Activated T-helper 1 cell treated with anti-CD3 and anti-CD28 coated beads, Interleukin-12 subunit alpha, Interleukin-12 subunit beta, Interleukin-2, Interleukin-4 antibody, amounts not matched to agents 30 ng/mL and 10 ng/mL and 1 ng/mL, durations not matched to agents 14 hours and 24 hours and 36 hours (primary cell): ENCODE measurements at regions not wholly inside any gene's neighbourhood (a gene's known extent, or its start where the extent isn't known, plus 50 kb on each side); places are given as distances from the start of the nearest gene placed in this dataset.
A peak's percentile ranks its signal among the peaks of the same experiment; 100 is the strongest.

Experiments
- DNase-seq: peaks from one replicate; pipeline ENCODE4 v3.0.0; 2021; ENCODE audit warnings: low spot score
- H3K27ac Mint-ChIP-seq: one replicate; pipeline ENCODE4 v1.8.0; 2021; ENCODE audit warnings: mild to moderate bottlenecking, mixed read lengths
- H3K27me3 Mint-ChIP-seq: one replicate; pipeline ENCODE4 v1.8.0; 2022; ENCODE audit warnings: mild to moderate bottlenecking, moderate library complexity, mixed read lengths; ENCODE audit not compliant: insufficient read depth
- H3K36me3 Mint-ChIP-seq: one replicate; pipeline ENCODE4 v1.8.0; 2021; ENCODE audit warnings: low read depth, mixed read lengths
- H3K4me1 Mint-ChIP-seq: one replicate; pipeline ENCODE4 v1.8.0; 2021; ENCODE audit warnings: low read depth, mixed read lengths
- H3K4me3 Mint-ChIP-seq: one replicate; pipeline ENCODE4 v1.8.0; 2021; ENCODE audit warnings: mild to moderate bottlenecking, moderate library complexity, mixed read lengths
- H3K9me3 Mint-ChIP-seq: one replicate; pipeline ENCODE4 v1.8.0; 2021; ENCODE audit warnings: mixed read lengths
- intact Hi-C: fragments of 100-400 bp; cut with micrococcal nuclease; formaldehyde crosslinking; loops from one replicate; pipeline ENCODE4 v1.15.1; 2024

DNA sequence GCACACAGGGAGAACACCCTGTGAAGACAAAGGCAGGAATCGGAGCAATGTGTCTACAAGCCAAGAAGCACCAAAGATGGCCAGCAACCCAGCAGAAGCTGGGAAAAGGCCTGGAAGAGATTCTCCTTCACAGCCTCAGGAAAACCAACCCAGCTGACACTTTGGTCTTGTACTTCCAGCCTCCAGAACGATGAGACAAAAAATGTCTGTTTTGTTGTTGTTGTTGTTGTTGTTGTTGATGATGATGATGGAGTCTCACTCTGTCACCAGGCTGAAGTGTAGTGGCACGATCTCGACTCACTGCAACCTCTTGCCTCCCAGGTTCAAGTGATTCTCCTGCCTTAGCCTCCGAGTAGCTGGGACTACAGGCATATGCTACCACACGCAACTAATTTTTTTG, 157.3 kb downstream of the ETS2 start:
- Mint-ChIP-seq H3K9me3 (peaks cover 18% of the 10 kb centered on the region), H3K36me3 (peaks cover 10% of the 10 kb centered on the region), H3K4me1 (peaks cover 15% of the 10 kb centered on the region), H3K27ac (no peak overlapping the region), H3K4me3 (no peak overlapping the region), H3K27me3 (no peaks in the 10 kb centered on the region)
- no peak for DNase-seq
- intact Hi-C loops = no loop called here

DNA sequence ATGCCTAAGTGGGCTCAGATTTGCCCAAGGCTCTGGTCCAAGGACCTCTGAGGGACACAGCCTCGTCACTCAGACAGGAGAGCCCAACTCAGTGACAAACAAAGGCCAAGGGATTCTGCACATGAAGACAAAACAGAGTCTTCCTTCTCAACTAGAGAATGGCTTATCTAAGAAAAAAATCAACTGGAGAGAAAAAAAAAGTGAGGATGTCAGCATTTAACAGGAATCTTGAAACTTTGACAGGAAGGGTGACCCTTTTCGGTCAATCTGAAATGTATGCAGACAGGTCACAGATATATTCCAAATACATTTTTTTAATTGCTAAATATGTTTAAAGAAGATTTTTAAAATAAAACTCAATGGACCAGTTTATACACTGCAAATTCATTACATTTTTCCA, 154.5 kb downstream of the ETS2 start:
- Mint-ChIP-seq H3K4me3 (no peak overlapping the region), H3K9me3 (peaks cover 18% of the 10 kb centered on the region), H3K4me1 (peaks cover 23% of the 10 kb centered on the region), H3K36me3 (peaks cover 10% of the 10 kb centered on the region), H3K27ac (no peak overlapping the region), H3K27me3 (no peaks in the 10 kb centered on the region)
- no peak for DNase-seq
- intact Hi-C loops = no loop called here

DNA sequence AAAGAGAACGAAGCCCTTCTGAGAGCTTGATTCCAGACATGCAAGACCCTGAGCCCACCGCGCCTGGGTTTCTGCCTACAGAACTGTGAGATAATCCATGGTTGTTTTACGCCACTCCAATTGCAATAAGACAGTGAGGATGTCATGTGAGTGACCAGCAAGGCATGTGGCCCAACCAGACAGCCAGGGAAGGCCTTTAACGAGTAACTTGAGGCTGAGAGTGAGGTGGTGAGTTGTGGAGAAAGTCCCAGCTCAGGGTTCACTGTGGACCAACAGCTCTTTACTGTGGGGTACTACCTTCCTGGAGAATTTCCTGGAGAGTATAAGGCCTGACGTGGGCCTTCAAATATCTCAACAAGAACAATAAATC, 153.9 kb downstream of the ETS2 start:
- no peaks in the 10 kb centered on the region for H3K27me3 Mint-ChIP-seq
- peaks cover 10% of the 10 kb centered on the region for H3K36me3 Mint-ChIP-seq
- peaks cover 17% of the 10 kb centered on the region for H3K9me3 Mint-ChIP-seq
- H3K4me3 Mint-ChIP-seq = no peak overlapping the region
- H3K27ac Mint-ChIP-seq = peak overlapping the region; percentile 65
- DNase-seq = no peak
- intact Hi-C loops = loop anchor here (1.0 kb wide), 1 partner anchor 20 kb away; no protein-coding TSS in a partner anchor
- peaks cover 23% of the 10 kb centered on the region for H3K4me1 Mint-ChIP-seq

DNA sequence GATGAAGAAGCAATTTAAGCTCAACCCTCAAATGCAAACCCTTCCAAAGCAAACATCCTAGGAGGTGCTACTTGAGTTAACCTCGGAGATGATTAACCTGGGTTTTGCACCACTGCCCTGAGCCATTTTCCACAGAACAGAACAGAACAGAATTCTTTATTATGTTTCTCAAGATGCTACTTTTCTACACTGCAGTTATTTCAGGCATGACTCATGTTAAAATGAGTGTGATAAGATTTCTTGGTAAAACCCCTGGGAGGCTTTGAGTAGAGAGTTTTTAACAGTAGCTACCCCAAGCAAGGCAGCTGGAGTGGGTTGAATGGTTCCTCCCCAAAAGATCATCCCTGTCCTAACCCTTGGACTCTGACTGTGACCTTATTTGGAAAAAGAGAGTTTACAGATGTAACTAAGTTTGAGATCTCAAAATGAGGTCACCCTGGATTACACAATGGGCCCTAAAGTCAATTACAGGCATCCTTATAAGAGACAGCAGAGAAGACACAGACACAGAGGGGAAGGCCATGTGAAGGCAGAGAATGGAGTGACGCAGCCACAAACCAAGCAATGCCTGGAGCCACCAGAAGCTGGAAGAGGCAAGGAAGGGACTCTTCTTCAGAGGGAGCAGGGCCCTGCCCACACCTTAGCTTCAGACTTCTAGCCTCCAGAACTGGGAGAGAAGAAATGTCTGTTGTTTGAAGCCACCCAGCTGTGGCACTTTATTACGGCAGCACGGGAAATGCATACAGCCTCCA, 153.4 kb downstream of the ETS2 start:
- intact Hi-C loops = loop anchor here (1.0 kb wide), 1 partner anchor 20 kb away; no protein-coding TSS in a partner anchor
- H3K27ac Mint-ChIP-seq = peak overlapping the region; percentile 65
- H3K27me3 Mint-ChIP-seq = no peaks in the 10 kb centered on the region
- no peak for DNase-seq
- H3K4me1 Mint-ChIP-seq = peaks cover 23% of the 10 kb centered on the region
- H3K36me3 Mint-ChIP-seq = peaks cover 10% of the 10 kb centered on the region
- peaks cover 14% of the 10 kb centered on the region for H3K9me3 Mint-ChIP-seq
- H3K4me3 Mint-ChIP-seq = no peak overlapping the region

DNA sequence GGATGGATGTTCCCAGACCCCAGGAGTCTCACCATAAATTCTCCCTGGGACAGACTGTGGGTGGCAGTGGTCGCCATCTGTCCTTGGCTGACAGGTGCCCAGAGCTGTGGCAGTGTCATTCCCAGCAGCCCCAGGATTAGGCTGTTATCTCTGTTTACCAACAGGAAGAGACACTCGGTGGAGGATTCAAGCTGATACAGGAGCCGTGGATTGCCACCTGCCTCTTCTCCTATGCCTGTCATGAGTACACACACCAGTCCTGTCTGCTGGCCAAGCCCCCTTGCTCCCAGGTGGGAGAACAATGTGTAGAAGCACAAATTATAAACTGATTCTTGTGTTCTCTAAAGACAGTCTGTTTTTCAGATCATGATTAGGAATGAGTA, 152.6 kb downstream of the ETS2 start:
- intact Hi-C loops = no loop called here

DNA sequence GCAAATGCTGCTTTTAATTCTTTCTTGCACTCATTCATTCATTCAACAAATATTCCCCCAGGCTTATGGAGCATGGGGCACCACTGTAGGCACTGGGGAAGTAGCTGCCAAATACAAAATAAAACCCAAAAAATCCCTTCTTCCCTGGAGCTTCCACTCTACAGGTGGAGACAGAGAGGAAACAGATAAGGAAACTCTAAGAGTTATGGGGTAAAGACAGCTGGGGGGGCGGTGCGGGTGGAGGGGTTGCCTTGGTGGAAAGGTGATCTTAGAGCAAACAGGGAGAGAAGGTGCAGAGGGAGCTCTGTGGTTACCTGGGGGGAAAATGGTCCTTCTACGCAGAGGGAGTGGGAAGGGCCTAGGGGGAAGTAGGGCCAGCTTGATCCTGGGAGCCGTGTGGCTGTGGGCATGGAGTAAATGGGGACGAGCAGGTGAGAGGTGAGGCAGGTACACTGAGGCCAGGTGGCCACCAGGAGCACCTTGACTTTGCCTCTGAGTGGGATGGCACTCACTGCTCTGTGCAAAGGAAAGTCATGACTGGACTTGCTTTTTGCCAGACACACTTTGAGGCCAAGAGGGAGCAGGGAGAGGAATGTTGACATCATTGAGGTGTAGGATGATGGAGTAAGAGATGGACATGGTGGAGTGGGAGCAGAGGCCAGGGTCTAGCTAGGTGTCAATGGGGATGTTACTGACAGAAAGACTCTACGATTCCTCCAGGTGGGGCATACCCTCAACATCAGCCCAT, 152.0 kb downstream of the ETS2 start:
- Mint-ChIP-seq H3K27me3 (no peaks in the 10 kb centered on the region), H3K4me3 (no peak overlapping the region)
- intact Hi-C loops = no loop called here

More for the DNA sequence above, 152.6 kb downstream of the ETS2 start:
- H3K27me3 Mint-ChIP-seq = no peaks in the 10 kb centered on the region
- H3K36me3 Mint-ChIP-seq = peaks cover 10% of the 10 kb centered on the region
- no peak for DNase-seq
- H3K27ac Mint-ChIP-seq = no peak overlapping the region
- H3K9me3 Mint-ChIP-seq = peaks cover 14% of the 10 kb centered on the region
- H3K4me1 Mint-ChIP-seq = peaks cover 23% of the 10 kb centered on the region
- no peak overlapping the region for H3K4me3 Mint-ChIP-seq

DNA sequence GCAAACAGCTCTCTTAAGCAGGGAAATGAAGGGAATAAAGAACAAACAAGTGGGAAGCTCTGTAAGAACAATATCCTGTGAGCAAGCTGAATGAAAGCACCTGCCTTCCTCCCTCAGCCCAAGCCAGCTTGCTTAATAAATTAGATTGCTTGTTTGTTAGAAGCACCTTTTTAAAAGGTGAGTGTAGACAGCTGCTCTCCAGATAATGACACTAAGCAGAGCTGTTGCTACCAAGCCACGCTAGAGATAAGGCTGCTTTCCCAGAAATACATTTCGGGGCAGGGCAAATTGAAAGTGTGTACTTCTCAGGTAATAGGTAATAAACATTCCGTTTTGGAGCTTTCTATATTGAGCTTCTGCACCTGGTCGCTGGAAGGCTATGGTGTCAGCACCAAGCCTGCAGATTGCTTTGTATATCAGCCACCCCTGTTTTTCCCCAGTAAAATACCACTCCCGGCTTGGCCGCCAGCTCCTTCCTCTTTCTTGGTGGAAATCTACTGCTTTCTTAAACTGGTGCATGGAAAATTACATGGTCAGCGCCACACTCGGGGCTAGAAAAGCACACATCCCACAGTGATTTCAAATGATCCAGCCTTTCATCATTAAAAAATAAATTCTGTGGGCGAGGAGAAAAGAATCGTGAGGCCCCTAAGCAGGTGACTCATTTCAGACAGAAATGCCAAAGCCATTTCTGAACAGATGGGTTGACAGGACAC, 151.3 kb downstream of the ETS2 start:
- no peak for DNase-seq
- H3K4me1 Mint-ChIP-seq = peaks cover 23% of the 10 kb centered on the region
- no peak overlapping the region for H3K27ac Mint-ChIP-seq
- H3K9me3 Mint-ChIP-seq = peaks cover 14% of the 10 kb centered on the region
- peaks cover 2% of the 10 kb centered on the region for H3K27me3 Mint-ChIP-seq
- intact Hi-C loops = no loop called here
- peaks cover 11% of the 10 kb centered on the region for H3K36me3 Mint-ChIP-seq
- H3K4me3 Mint-ChIP-seq = no peak overlapping the region

More for the DNA sequence above, 152.0 kb downstream of the ETS2 start:
- Mint-ChIP-seq H3K9me3 (peaks cover 16% of the 10 kb centered on the region), H3K27ac (peak overlapping the region; percentile 5), H3K4me1 (peaks cover 23% of the 10 kb centered on the region), H3K36me3 (peaks cover 11% of the 10 kb centered on the region)
- no peak for DNase-seq

DNA sequence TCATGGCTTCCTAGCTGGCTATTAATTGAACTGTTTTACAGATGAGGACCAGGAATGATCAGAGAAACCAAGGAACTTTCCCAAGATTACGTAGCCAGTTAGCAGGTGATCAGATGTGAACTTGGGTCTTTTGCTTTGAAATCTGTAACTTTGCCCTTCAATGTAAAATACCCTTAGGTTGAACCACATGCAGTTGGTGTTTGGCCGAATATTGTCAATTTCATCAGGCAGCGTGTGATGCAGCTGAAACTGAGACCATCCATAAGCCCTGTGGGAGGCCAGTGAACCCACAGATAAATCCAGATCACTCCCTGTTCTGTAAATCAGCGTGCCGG, 150.8 kb downstream of the ETS2 start:
- no peak for DNase-seq
- Mint-ChIP-seq H3K4me3 (no peak overlapping the region), H3K4me1 (peaks cover 23% of the 10 kb centered on the region), H3K36me3 (peaks cover 8% of the 10 kb centered on the region), H3K27me3 (peaks cover 5% of the 10 kb centered on the region), H3K9me3 (peaks cover 9% of the 10 kb centered on the region), H3K27ac (no peak overlapping the region)
- intact Hi-C loops = no loop called here

DNA sequence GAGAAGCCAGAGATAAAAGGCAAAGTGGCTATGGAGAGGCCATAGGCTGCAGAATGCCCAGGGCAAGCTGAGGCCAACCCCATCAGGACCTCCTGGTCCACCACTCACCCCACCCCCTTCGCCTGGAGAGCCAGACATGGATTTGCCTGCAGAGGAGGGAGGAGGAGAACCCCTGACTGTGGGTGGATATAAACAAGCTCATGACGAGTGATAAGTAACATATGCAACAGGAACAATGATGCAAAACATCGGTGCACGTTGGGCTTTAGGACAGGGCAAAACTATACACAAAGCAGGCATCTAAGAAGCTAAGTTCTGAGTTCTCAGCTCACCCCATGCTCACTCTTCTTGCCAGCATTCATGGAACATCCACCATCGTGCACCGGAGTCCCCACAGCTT, 150.3 kb downstream of the ETS2 start:
- H3K36me3 Mint-ChIP-seq = peaks cover 8% of the 10 kb centered on the region
- intact Hi-C loops = no loop called here
- peaks cover 9% of the 10 kb centered on the region for H3K9me3 Mint-ChIP-seq
- DNase-seq = no peak
- H3K4me3 Mint-ChIP-seq = no peak overlapping the region
- H3K27ac Mint-ChIP-seq = no peak overlapping the region
- H3K4me1 Mint-ChIP-seq = peaks cover 23% of the 10 kb centered on the region
- H3K27me3 Mint-ChIP-seq = peaks cover 5% of the 10 kb centered on the region

DNA sequence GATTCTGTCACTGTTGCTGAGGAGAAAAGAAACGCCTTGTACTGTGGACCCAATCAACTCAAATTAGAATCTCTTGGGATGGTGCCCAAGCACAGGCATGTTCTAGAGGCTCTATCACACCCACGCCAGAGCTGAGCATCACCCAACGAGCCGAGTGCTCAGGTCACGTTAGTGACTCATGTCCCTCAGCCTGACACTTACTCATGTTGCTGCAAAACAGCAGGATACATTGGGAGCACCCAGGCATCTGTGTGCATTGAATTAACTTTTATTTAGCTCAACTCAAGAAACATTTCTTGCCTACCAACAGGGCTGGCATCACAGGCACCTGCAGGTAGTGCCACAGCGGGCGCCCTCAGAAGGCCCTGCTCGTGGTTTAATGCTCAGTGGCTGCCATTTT, 149.8 kb downstream of the ETS2 start:
- H3K4me3 Mint-ChIP-seq = no peak overlapping the region
- H3K27ac Mint-ChIP-seq = no peak overlapping the region
- H3K4me1 Mint-ChIP-seq = peaks cover 23% of the 10 kb centered on the region
- H3K27me3 Mint-ChIP-seq = peaks cover 5% of the 10 kb centered on the region
- intact Hi-C loops = no loop called here
- peaks cover 6% of the 10 kb centered on the region for H3K36me3 Mint-ChIP-seq
- no peak for DNase-seq
- peaks cover 8% of the 10 kb centered on the region for H3K9me3 Mint-ChIP-seq

DNA sequence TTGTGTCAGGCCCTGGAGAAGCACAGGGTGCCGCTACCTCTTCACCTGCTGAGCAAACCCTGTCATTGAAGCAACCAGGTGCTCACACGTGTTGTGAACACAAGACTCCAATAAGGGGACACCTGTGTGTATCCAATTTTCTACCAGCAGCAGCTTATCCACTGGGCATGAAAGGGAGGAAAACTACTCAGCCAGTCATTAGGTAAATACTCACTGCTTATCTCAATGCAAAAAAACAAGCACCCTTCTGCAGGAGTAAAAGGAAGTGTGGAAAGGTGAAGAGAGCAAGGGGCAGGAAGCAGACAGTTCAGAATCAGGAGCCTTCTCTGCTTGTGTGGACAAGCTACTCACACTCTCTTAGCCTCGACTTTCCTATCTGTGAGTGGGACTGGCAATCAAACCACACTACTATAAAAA, 148.9 kb downstream of the ETS2 start:
- Mint-ChIP-seq H3K9me3 (peaks cover 17% of the 10 kb centered on the region), H3K4me1 (peaks cover 23% of the 10 kb centered on the region), H3K27me3 (peaks cover 6% of the 10 kb centered on the region), H3K27ac (no peak overlapping the region), H3K4me3 (no peak overlapping the region), H3K36me3 (peaks cover 6% of the 10 kb centered on the region)
- intact Hi-C loops = no loop called here
- DNase-seq = no peak

DNA sequence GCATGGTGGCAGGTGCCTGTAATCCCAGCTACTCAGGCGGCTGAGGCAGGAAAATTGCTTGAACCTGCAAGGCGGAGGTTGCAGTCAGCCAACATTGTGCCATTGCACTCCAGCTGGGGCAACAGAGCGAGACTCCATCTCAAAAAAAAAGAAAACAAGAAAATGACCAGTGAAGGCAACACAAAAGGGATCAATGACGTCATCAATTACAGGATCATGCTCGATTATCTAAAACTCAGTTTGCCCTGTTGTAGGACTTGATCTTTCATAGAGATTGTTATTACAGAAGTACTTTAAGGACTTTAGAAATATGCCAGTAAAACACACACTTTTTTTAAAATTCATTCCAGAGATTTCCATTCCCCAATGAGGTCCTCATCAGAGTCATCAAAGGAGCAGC, 147.8 kb downstream of the ETS2 start:
- no peak for DNase-seq
- Mint-ChIP-seq H3K27ac (no peak overlapping the region), H3K27me3 (peaks cover 6% of the 10 kb centered on the region), H3K9me3 (peaks cover 19% of the 10 kb centered on the region), H3K36me3 (peaks cover 3% of the 10 kb centered on the region), H3K4me1 (peaks cover 12% of the 10 kb centered on the region), H3K4me3 (no peak overlapping the region)
- intact Hi-C loops = no loop called here

DNA sequence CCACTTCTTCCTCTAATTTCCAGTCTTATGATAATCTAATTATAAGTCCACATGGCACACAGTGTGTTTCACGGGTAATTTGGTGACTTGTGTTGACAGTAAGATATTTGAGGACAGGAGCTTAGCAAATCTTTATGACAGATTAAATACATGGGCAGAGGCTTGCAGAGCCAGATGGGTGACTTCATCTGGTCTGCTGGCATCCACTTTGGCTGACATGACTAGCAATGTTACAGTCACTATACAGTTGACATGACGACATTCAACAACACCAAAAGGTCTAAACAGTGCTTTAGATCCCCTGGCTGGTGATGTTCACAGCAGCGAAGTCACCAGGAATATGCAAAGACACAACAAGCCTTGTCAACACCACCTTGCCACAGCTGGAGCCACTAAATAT, 147.2 kb downstream of the ETS2 start:
- intact Hi-C loops = no loop called here
- peaks cover 3% of the 10 kb centered on the region for H3K36me3 Mint-ChIP-seq

More for the DNA sequence above, 147.2 kb downstream of the ETS2 start:
- H3K27ac Mint-ChIP-seq = no peak overlapping the region
- no peak for DNase-seq
- H3K4me3 Mint-ChIP-seq = no peak overlapping the region
- peaks cover 6% of the 10 kb centered on the region for H3K27me3 Mint-ChIP-seq
- H3K4me1 Mint-ChIP-seq = peaks cover 7% of the 10 kb centered on the region
- peaks cover 19% of the 10 kb centered on the region for H3K9me3 Mint-ChIP-seq
